Activated B cell treated with CpG ODN at 0.5 μM for 24 hours (primary cell): ENCODE measurements at regions not wholly inside any gene's neighbourhood (a gene's known extent, or its start where the extent isn't known, plus 50 kb on each side); places are given as distances from the start of the nearest gene placed in this dataset.

ENCODE experiments used
- ATAC-seq: fragments of 200-7000 bp; cut with Tn5 transposase; one replicate; pipeline ENCODE4 v1.10.0; 2021; ENCODE audit warnings: low read depth, mild to moderate bottlenecking, moderate library complexity
- CTCF ChIA-PET: fragments of 350-600 bp; sonication (Branson Sonifier 250); formaldehyde crosslinking; loops from one replicate; lab custom pipeline; 2021; ENCODE audit warnings: antibody characterized with exemption; lab: Charles Lee
- POLR2A ChIA-PET: fragments of 350-600 bp; sonication (Branson Sonifier 250); formaldehyde crosslinking; loops from one replicate; lab custom pipeline; 2021; ENCODE audit warnings: antibody characterized with exemption; lab: Charles Lee
- DNase-seq: peaks from one replicate; pipeline ENCODE4 v3.0.0; 2022
- H3K27ac Mint-ChIP-seq: one replicate; pipeline ENCODE4 v1.8.0; 2020; ENCODE audit warnings: mixed read lengths
- H3K27me3 Mint-ChIP-seq: one replicate; pipeline ENCODE4 v1.8.0; 2021; ENCODE audit warnings: mixed read lengths
- H3K36me3 Mint-ChIP-seq: one replicate; pipeline ENCODE4 v1.8.0; 2021; ENCODE audit warnings: low read depth, mixed read lengths
- H3K4me1 Mint-ChIP-seq: one replicate; pipeline ENCODE4 v1.8.0; 2021; ENCODE audit warnings: mixed read lengths
- H3K4me3 Mint-ChIP-seq: one replicate; pipeline ENCODE4 v1.8.0; 2020; ENCODE audit warnings: mild to moderate bottlenecking, mixed read lengths
- H3K9me3 Mint-ChIP-seq: one replicate; pipeline ENCODE4 v1.8.0; 2020; ENCODE audit warnings: mixed read lengths
- intact Hi-C: fragments of 100-400 bp; cut with micrococcal nuclease; formaldehyde crosslinking; loops from one replicate; pipeline ENCODE4 v1.15.1; 2024
- TF ChIP-seq, protein P1 (sequence below): fragments of 200-600 bp; IDR thresholded peaks from one replicate; pipeline ENCODE4 v1.8.0; 2022; ENCODE audit warnings: antibody characterized with exemption, mild to moderate bottlenecking

DNA sequence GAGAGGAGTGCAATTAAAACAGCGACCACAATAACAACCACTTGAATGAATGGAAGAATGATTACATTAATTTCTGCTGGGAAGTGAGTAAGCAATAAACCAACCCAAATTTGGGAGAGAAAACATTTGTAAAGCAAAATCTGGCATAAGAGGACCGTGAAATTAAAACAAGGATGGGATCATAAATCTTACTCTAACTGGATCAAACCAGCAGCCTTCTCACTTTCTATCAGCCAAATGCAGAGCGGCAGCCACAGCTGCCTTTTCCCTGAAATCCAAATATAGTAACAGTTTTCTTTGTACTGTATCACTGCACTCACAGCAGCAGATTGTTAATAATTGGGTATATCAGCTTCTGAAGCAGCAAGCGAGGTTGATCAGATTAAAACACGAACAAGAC lies 245.2 kb upstream of the REG3G start:
- Mint-ChIP-seq H3K9me3 (peaks cover 5% of the 10 kb centered on the region), H3K36me3 (no peaks in the 10 kb centered on the region), H3K4me3 (no peak overlapping the region), H3K4me1 (no peaks in the 10 kb centered on the region), H3K27me3 (no peaks in the 10 kb centered on the region), H3K27ac (no peak overlapping the region)
- POLR2A ChIA-PET, result no interaction called here
- CTCF ChIA-PET, result no interaction called here
- TF ChIP-seq, protein P1, sequence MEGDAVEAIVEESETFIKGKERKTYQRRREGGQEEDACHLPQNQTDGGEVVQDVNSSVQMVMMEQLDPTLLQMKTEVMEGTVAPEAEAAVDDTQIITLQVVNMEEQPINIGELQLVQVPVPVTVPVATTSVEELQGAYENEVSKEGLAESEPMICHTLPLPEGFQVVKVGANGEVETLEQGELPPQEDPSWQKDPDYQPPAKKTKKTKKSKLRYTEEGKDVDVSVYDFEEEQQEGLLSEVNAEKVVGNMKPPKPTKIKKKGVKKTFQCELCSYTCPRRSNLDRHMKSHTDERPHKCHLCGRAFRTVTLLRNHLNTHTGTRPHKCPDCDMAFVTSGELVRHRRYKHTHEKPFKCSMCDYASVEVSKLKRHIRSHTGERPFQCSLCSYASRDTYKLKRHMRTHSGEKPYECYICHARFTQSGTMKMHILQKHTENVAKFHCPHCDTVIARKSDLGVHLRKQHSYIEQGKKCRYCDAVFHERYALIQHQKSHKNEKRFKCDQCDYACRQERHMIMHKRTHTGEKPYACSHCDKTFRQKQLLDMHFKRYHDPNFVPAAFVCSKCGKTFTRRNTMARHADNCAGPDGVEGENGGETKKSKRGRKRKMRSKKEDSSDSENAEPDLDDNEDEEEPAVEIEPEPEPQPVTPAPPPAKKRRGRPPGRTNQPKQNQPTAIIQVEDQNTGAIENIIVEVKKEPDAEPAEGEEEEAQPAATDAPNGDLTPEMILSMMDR, result no peak
- DNase-seq (no peak), ATAC-seq (no peak)
- intact Hi-C loops, result no loop called here

DNA sequence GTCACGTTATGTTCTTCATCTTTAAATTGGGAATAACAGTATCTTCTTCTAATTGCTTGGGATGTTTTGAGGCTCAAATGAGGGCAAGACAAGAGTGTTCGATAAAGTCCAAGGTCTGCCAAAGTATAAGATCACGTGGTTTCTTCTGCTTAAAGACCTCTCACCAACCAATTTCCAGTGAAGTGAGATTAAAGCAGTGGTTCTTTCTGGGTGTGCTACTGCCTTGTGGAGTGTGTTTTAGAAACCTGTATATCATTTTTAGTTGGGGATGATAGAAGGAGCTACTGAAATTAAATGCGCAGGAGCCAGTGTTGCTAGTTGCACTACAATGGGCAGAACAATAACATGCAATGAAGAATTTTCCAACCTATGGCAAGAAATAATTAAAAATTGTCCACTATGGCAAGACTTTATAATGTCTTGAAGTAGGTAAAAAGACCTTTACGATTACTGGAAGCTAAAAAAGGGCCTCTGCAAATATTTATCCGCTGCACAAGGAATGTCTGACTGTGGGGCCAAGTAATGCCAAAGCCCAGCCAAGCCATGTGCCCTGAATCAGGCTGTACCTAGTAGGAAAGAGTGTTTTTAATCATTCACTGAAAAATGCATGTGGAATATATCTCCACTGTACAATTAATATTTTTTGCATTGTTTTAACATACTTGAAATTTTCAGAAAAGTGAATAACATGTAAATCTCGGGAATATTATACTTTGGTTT lies 244.5 kb upstream of the REG3G start:
- intact Hi-C loops, result no loop called here
- Mint-ChIP-seq H3K9me3 (peaks cover 5% of the 10 kb centered on the region), H3K4me1 (no peaks in the 10 kb centered on the region), H3K27ac (no peak overlapping the region), H3K27me3 (no peaks in the 10 kb centered on the region), H3K4me3 (no peak overlapping the region), H3K36me3 (no peaks in the 10 kb centered on the region)
- DNase-seq (no peak), ATAC-seq (no peak)
- TF ChIP-seq, protein P1, result no peak
- ChIA-PET CTCF (no interaction called here), POLR2A (no interaction called here)

DNA sequence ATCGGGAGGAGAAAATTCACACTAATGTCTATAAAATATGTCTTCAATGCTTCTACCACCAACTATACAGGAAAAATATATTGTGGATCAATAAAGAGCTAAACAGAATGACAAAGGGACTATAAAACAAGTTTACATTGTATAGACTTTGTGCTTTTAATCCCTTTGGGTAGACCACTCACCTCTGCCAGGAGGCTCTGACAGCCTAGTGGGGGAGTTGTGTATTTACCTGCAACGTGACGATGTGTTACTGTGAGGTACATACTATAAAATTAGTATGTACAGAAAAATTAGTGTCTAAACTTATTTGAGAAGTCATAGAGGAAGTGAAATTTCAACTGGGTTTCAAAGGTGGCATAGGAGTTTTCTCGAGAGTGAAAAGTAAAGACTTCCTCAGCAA lies 243.3 kb upstream of the REG3G start:
- Mint-ChIP-seq H3K4me3 (no peak overlapping the region), H3K27ac (no peak overlapping the region), H3K9me3 (peaks cover 5% of the 10 kb centered on the region), H3K4me1 (no peaks in the 10 kb centered on the region), H3K36me3 (no peaks in the 10 kb centered on the region), H3K27me3 (no peaks in the 10 kb centered on the region)
- ChIA-PET POLR2A (no interaction called here), CTCF (no interaction called here)
- TF ChIP-seq, protein P1, result no peak
- DNase-seq, result no peak
- no peak for ATAC-seq
- intact Hi-C loops, result no loop called here

DNA sequence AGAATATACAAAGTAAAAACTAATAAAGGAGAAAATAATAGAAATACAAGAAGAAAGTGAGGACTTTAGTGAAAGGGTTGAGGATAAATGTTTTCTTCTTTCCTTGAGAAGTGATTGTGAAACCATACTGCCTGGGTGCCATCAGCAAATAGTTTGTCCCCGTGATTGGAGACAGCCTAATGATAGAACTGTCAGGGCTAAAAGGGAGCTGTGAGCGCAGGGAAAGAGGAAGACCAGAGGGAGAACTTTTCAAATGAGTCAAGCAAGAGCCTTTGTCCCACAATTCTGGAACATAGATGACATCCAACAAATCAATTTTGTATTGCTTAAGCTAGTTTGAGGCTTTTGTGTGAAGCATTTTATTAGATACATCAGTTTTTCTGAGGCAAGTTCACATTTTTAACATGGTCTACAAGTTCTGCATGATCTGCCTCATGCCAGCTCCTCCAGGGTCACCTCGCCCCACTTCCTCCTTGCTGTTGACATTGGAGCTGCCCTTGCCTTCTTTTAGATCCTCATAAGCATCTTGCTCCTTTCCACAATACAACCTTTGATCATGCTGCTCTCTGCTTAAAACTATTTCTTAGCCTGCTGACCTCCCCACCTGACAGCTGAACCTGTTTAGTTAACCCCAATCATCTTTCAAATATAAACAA lies 213.4 kb upstream of the REG3G start:
- ChIA-PET POLR2A (no interaction called here), CTCF (no interaction called here)
- intact Hi-C loops, result no loop called here
- DNase-seq (no peak), ATAC-seq (no peak)
- Mint-ChIP-seq H3K4me1 (no peaks in the 10 kb centered on the region), H3K27ac (no peak overlapping the region), H3K27me3 (no peaks in the 10 kb centered on the region), H3K4me3 (no peak overlapping the region), H3K9me3 (no peaks in the 10 kb centered on the region), H3K36me3 (no peaks in the 10 kb centered on the region)
- TF ChIP-seq, protein P1, result no peak

DNA sequence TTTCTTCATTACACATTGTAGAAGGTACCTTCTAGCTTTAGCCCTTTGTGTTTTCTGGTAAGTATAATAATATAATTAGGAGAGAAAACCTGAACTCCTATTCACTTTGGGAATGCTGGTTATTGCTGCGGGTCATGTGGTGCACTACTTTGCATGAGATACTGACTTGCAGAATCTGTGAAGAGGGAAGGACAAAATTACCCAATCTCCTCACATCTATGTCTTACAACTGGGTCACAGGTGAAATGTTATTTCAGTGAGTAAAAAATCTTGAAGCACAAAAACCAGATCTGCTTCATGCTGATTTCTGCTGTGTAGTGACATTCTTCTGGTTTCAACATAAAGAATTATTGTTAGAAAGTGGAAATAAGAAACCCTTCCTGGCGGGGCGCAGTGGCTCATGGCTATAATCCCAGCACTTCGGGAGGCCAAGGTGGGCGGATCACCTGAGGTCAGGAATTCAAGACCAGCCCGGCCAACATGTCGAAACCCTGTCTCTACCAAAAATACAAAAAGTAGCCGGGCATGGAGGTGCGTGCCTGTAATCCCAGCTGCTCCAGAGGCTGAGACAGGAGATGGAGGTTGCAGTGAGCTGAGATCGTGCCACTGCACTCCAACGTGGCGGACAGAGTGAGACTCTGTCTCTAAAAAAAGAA lies 211.0 kb upstream of the REG3G start:
- intact Hi-C loops, result no loop called here
- CTCF ChIA-PET, result no interaction called here
- Mint-ChIP-seq H3K27ac (no peak overlapping the region), H3K4me1 (no peaks in the 10 kb centered on the region), H3K9me3 (peaks cover 2% of the 10 kb centered on the region), H3K27me3 (no peaks in the 10 kb centered on the region), H3K4me3 (no peak overlapping the region), H3K36me3 (no peaks in the 10 kb centered on the region)
- POLR2A ChIA-PET, result no interaction called here
- ATAC-seq (no peak), DNase-seq (no peak)
- TF ChIP-seq, protein P1, result no peak
